HG02973 (cell line): ENCODE measurements at regions not wholly inside any gene's neighbourhood (a gene's known extent, or its start where the extent isn't known, plus 50 kb on each side); places are given as distances from the start of the nearest gene placed in this dataset.
"Not testable (repeated sequence)": the region's sequence is repeated elsewhere in the genome, so short reads cannot be mapped to it uniquely, and the experiment has no call there.

Source experiments
- ATAC-seq: cut with Tn5 transposase; IDR thresholded peaks from one replicate; pipeline ENCODE4 v1.9.1; 2021; ENCODE audit warnings: moderate library complexity; ENCODE audit not compliant: unreplicated experiment

DNA sequence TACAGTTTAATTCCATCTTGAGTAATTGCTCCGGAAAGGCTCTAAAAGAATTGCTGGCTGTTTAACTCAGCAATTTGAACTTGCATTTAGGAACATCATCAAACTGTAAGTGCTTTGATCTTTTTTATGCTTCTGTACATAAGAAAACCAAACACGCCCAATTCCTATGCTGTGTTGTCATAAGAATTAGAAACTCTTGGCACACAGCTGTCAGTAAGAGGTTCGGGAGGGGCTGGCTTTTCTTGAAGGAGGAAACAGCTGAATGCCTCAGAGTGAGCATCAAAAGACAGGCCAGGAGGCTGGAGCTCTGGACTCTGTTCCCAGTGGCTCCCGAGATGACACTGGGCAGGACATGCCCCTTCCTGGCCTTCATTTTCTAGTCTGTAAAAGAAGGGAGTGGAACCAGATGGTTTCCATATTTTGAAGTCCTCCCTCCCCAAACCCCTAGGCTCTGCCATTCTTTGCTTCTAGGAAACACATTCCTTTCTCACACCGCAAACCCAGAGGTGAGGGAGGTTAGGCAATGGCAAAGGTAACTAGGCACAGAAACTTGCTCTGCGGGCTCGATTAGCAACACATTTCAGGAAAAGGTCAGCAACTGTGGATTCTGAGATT lies 73.7 kb upstream of the DLG1 start:
- no peak for ATAC-seq

DNA sequence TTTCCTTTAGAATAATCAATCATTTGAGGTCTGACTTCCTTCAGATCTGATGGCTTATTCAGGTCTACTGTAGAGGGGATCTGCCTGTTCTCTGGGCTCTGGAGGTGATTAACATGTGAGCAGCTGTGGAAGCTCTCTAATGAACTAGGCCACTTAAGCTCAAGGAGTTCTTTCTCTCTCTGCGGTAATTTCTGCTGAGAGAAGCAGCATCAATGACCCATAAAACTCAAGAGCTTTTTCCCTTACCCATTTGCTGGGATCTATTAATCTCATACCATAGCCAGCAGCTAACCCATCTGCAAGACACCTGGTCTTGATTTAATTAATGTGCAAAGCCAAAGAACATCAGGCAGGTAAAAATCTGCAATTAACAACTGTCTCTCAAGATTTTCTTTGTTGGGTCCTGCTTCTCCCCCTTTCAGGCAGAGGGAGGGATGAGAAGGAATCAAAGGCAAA lies 73.2 kb upstream of the DLG1 start:
- no peak for ATAC-seq

DNA sequence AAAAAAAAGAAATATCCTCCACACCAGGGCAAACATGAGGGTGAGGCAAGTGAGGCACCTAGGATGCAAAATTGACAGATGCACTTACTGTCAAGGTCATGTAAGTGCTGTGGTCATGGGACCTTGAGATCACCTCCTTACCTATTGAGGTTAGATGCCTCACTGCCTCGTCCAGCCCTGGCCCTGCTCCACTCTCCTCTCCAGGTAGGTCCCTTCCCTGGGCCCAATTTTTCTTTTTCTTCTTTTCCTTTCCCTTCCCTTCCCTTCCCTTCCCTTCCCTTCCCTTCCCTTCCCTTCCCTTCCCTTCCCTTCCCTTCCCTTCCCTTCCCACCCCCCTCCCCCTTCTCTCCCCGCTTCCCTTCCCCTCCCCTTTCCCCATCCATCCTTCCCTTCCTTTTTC lies 71.1 kb upstream of the DLG1 start:
- no peak for ATAC-seq

DNA sequence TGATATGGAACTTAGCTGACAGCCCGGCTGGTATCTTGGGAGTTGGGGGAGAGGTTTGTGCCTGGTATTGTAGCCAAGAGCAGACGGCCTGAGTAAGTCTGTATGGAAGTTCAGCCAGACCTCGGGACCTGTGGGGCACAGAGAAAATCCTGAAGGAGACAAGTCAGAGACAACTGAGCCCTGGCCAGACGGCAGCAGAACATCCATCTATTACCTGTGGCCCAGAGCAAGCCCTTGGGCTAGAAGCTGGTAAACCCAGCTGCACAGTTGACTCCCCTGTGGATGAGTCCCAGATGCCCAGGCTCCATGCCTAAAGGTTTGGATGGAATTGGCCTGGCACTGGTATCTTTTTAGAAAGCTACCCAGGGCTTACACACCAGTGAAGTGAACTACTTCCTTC lies 70.4 kb upstream of the DLG1 start:
- ATAC-seq: no peak

DNA sequence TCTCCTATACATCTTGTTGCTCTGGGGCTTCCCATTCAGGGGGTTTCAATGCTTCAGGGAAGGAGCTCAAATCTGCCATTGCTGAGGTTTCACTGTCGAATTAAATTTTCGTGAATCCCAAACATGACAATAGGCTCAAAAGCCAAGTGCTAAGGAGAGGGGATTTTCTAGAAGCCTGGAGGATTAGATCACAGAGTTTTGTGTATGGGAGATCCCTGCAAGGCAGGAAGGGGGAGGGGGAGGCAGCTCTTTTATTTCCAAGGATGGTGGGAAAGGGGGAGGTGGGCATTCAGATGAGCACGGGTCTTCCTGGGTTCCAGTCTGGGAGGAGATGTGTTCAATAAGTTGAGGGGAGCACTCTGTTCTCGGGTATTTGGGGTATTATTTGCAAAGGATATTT lies 69.9 kb upstream of the DLG1 start:
- no peak for ATAC-seq

DNA sequence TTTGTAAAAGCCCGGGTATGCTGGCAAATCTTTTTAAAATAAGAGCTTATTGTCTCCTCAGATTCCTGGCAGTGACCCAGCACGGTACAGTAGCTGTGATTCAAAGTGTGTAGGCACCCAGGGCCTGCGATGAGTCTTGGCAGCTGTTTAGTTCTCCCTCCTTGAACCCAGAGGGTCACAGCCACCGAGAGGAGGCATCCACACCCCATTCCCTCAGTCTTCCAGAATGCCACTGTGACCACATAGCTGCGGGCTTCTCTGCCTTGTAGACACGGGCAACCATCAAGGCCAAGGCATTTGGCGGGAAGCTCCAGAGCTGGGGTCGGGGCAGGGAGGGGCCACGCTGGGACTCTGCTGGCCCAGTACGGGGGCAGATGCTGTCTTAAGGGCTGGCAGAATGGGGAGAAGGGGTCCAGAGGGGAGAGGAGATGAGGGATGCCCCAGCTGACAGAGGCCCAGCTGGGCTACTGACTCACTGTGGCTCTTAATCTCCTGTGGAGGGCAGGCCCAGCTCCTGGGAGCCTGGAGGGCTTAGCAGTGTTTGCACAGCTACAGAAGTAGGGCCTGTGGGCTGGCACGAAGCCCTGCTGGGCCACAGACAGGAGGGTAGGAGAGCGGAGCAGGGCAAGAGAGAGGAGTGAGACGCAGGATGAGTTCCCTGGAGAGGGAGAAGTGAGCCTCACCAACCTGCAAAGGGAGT lies 68.8 kb upstream of the DLG1 start:
- no peak for ATAC-seq

DNA sequence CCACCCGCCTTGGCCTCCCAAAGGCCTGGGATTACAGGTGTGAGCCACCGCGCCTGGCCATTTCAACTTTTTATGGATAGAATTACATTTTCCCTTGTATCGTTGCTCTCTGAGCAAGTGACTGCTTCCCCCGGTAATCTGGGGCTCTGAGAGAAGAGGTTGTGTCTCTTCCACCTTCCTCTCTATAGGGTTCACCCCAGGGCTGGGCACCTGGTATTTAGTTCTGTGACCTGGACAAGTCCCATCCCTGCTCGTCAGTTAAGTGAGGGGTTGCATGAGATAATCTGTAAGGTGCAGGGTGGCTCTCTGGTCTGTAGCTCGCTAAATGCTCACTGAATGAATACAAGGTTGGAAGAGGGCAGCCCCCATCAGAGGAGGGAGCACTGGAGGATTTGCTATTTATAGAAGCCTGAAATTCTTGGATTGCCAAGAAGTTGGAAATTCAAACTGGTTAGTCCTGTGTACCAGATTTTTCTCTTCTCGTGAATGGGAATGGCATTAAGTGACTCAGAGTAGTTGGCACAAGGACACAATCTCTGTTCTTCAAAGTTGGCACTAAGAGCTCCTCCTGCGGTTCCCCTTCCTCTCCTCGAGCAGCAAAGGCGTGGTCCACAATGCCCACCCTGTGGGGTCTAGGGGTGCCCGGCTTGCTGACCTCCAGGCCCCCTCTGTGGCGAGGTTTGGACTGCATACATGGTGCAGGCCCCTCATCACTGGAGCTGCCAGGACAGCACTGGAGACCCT lies 68.1 kb upstream of the DLG1 start:
- ATAC-seq: no peak

DNA sequence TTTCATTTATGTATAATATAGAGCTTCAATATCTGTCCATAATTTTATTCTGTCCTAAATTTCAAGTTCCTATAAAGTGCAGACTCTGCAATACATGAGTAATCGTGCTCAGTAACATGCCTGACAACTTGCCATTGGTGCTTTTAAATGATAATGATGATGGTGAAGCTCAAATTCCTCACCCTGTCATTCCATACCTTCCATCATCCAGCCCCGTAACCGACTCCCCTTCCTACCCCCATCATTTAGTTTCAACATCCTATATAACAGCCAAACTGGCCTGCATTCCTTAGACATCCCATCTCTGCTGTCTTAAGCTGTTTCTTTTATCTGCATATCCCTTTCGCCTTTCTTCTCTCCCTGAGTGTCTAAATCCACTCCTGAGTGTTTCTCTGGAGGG lies 67.2 kb upstream of the DLG1 start:
- no peak for ATAC-seq

DNA sequence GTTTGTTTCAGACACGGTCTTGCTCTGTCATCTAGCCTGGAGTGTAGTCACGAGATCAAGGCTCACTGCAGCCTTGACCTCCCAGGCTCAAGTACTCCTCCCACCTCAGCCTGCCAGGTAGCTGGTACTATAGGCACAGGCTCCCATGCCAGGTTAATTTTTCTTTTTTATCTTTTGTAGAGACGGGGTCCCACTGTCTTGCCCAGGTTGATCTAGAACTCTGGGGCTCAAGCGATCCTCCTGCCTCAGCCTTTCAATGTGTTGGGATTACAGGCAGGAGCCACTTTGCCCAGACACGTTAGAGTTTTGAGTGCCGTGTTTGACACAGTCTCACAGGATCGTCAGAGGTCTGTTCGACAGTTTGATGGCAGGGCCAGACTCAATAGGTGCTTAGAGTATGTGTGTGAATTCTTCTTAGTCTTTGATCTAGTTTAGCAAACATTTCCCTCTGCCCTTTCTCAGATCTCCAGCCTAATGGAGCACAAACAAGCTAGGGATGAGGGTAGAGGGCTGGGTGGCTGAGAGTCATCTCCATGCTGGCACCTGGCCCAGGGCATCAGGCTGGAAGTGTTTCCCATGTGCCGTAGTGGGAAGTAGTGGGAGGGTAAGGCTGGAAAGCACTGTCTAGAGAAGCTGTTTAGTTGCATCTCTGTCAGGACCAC lies 66.1 kb upstream of the DLG1 start:
- no peak for ATAC-seq

DNA sequence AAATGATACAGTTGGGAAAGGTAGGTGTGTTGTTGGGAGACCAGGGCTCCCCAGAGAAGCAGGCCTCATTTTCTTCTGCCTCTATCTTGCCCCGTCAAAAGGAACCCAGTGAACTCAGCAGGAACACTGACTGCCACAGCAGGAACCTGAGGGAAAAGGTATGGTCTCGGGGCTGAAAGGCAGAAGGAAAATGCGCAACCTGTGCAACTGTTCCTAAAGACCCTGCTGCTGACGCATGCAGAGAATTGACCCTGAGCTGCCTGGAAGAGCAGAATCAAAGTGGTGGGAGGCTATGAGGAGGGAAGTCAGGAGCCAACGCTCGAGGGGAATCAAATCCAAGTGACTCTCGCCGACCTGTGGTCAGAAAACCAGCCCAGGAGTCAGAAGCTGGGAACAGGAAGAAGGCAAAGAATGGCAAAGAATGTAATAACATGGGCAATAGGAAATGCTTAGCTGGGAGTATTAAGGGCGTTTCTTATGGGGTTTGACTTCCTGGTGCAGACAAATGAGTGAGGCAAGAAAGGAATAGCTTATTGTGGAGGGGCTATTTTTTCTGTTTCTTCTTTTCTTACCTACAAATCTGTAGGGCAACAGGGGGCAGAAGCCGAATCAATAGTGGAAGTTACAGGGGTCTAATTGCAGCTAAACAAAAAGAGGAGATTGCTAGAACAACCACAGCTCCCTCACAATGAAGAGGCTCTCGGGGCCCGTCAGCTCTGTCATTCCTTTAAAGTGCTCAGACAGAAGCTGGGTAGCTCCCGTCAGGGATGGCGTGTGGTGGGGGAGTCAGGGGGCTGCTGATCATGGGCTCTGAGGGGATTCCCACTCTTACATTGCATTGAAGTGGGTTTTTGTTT lies 65.4 kb upstream of the DLG1 start:
- no peak for ATAC-seq

DNA sequence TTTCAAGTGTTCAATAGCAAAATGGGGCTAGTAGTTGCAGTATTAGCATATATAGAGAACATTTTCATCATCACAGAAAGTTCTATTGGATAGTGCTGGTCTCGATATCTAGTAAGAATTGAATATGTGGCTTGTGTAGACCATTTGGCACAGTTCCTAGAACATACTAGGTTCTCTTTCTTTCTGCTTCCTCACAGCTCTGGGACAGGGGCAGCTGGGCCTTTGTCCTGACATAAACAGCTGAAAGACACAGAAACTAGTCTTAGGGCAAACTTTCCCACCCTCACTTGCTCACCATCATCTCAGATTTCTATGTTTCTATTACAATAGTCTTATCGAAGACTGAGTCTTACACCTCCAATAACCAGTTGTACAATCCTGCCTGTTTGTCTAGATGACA lies 63.7 kb upstream of the DLG1 start:
- ATAC-seq: no peak

DNA sequence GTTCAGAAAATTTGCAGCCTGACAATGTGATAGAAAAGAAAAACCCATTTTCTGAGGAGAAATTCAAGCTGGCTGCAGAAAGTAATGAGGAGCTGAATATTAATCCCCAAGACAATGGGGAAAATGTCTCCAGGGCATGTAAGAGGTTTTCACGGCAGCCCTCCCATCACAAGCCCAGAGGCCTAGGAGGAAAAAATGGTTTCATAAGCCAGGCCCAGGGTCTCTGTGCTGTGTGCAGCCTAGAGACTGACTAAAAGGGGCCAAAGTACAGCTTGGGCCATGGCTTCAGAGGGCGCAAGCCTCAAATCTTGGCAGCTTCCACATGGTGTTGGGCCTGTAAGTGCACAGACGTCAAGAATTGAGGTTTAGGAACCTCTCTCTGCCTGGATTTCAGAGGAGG lies 61.7 kb upstream of the DLG1 start:
- ATAC-seq: not testable (repeated sequence)

DNA sequence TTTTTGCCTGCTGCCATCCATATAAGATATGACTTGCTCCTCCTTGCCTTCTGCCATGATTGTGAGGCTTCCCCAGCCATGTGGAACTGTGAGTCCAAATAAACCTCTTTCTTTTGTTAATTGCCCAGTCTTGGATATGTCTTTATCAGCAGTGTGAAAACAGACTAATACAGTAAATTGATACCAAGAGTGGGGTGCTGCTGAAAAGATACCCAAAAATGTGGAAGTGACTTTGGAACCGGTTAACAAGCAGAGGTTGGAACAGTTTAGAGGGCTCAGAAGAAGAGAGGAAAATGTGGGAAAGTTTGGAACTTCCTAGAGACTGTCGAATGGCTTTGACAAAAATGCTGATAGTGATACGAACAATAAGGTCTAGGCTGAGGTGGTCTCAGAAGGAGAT lies 61.1 kb upstream of the DLG1 start:
- ATAC-seq: not testable (repeated sequence)

DNA sequence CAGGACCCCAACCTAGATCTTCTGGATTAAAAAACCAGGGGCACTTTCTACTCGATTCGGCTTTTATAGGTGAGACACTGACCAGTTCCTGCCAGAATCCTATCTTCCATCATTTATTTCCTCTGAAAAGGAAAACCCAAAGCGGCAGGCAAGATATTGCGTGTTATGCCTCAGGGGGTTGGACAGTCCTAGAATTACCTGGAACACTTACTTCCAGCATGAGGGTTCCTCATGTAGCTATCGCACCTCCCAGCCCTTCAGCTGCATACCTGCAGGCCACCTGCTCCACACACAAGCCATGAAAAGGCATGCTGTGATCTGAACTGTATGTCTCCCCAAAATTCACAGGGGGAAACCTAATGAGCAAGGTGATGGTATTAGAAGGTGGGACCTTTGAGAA lies 58.3 kb upstream of the DLG1 start:
- no peak for ATAC-seq

DNA sequence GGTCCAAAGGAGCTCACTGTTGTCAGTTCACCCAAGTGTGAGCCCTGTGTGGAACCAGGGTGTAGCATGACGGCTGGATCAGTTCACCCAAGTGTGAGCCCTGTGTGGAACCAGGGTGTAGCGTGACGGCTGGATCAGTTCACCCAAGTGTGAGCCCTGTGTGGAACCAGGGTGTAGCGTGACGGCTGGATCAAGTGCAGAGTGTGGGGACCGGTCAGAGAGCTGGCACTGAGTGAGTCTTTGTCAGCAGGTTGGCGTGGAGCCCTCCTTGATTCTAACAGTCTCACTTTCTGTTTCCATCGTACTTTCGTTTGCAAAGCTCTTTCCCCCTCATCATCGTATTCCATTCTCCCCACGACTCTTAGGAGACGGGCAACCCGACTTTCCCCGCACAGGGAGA lies 57.9 kb upstream of the DLG1 start:
- ATAC-seq: no peak

DNA sequence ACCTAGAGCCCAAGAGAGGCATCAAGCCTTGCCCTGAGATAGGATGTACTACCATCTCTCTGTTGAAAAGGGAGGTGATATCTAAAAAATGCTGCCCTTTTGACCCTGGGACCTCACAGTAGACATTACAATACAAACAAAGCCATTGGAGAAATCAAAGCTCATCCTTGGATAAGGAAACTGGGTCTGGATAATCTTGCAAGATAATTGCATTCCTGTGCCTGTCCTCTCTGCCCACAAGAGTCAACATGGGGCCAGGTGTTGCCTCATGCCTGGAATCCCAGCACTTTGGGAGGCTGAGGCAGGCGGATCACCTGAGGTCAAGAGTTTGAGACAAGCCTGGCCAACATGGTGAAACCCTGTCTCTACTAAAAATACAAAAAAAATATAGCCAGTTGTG lies 57.3 kb upstream of the DLG1 start:
- ATAC-seq: no peak

DNA sequence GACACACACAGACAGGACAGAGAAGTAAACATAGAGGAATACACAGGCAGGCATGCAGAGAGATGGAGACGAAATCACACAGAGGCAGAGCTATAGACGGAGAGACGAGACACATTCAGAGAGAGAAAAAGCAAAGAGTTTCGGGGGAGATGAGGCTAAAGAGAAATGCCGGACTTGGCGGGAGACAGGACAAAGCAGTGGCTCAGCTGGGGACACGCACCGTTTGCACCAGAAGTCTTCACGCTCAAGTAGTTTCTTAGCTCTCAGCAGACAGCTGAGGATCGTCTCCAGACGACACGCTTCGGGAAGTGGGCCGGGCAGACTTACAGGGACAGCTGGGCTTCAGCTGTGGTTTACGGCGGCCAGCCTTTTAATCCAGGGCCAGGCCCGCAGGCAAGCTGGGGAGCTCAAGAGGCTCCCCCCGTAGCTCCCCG lies 56.2 kb upstream of the DLG1 start:
- no peak for ATAC-seq

DNA sequence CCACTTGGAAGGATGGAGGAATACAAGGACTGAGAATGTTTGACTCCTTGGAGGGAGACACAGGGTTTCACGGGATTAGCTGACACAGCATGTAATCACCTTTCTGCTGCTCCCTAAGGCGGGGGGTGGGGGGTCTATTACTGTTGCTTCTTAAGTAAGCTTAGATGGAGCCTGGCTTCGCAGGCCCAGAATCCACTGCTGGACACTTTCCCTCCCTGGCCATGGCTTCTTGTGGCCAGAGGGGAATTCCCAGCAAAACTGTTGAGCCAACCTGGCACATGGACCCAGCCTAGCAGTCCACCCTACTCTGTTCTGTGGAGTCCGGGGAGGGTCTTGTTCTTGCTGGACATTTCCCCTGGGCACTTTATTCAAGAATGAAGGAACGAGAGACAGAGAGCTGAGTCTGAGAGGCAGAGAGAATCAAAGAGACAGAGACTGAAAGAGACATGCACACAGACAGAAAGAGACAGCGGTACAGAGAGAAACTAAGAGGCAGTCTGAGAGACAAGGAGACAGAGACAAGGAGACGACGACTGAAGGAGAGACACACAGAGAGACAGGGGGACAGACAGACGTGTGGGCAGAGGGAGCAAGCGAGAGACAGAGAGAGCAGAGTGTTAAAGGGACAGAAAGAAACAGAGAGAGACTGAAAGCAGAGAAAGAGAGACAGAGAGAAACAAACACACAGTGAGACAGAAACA lies 55.6 kb upstream of the DLG1 start:
- ATAC-seq: no peak

DNA sequence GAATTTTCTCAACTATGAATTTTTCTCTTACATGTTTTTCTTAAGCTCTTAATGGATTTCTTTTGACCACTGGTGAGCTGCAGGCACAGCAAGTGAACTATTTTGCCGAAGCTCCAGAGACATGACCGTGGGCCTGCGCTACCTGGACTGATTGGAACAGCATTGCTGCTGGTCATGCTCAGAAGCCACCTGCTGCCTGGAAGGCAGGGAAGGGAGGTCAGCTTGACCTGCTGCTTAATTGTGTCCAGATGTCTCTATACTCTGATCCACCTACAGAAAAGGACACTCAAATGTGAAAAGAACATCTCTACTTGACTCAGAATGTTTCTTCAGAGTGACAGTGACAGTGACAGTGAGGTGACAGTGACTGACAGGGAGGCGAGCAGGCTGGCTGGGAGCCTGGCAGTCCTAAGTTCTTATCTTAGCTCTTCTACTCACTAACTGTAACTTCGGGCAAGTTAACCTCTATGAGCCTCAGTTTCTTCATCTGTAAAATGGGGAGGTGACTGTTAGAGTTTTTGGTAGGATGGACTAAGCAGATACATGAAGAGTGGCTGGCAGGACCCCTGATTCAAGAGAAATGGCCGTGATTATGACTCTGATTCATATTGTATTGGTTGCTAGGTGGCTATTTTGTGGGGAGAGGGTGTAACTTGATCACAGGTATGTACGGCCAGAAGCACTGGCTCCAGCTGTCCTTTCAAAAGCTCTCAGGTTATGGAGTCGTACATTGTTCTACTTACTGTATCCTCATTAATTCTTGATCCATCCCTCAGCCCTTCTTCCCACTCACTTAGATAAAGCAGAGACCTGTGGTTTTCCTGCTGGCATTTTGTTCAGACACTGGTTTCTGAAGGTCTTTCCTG lies 54.8 kb upstream of the DLG1 start:
- no peak for ATAC-seq
